Thoracic aorta (tissue), 2 donors: ENCODE measurements at regions not wholly inside any gene's neighbourhood (a gene's known extent, or its start where the extent isn't known, plus 50 kb on each side); places are given as distances from the start of the nearest gene placed in this dataset.

Source experiments
- ATAC-seq: fragments of 150-250 bp; one replicate; pipeline ENCODE4 v1.8.0; 2017; ENCODE audit warnings: low read depth; ENCODE audit not compliant: insufficient number of reproducible peaks, low FRiP score
- DNase-seq: peaks from one replicate; pipeline ENCODE4 v3.0.0-alpha.2; 2020; ENCODE audit warnings: low spot score
- H3K27ac ChIP-seq, 2 donors: fragments of 200-600 bp; sonication (generic); 1 replicate in 1 of 2; 2 replicates in 1 of 2; pipeline ENCODE4 v1.5.1; 2016; ENCODE audit warnings: mild to moderate bottlenecking in 2 of 2, moderate library complexity in 2 of 2
- H3K27me3 ChIP-seq: fragments of 200-600 bp; sonication (generic); replicated peaks from 2 replicates; pipeline ENCODE4 v1.6.0; 2016; ENCODE audit warnings: mild to moderate bottlenecking; ENCODE audit not compliant: insufficient read depth
- H3K36me3 ChIP-seq: fragments of 200-600 bp; sonication (generic); one replicate; pipeline ENCODE4 v1.5.1; 2016
- H3K4me1 ChIP-seq, 2 donors: fragments of 200-600 bp; sonication (generic); 1 replicate in 1 of 2; 2 replicates in 1 of 2; pipeline versions ENCODE4 v1.5.1 to v1.6.0; 2016; ENCODE audit warnings: low read depth in 2 of 2, mild to moderate bottlenecking in 1 of 2; ENCODE audit not compliant: control insufficient read depth in 1 of 2
- H3K4me3 ChIP-seq: fragments of 200-600 bp; sonication (generic); 2 replicates; pipeline ENCODE4 v1.5.1; 2016; ENCODE audit warnings: mild to moderate bottlenecking
- H3K9me3 ChIP-seq: fragments of 200-600 bp; sonication (generic); 2 replicates; pipeline ENCODE4 v1.5.1; 2016
- CTCF ChIP-seq: fragments of 200-600 bp; sonication (generic); IDR thresholded peaks from one replicate; pipeline ENCODE4 v1.5.1; 2019; ENCODE audit warnings: antibody characterized with exemption

GRCh38 chr12:104834607-104835006 is 123.5 kb downstream of the SLC41A2 start:
- Histone ChIP-seq H3K9me3 (no peaks in the 10 kb centered on the region), H3K4me3 (no peak overlapping the region), H3K27me3 (no peaks in the 10 kb centered on the region), H3K4me1 (no peaks in the 10 kb centered on the region), H3K36me3 (no peaks in the 10 kb centered on the region), H3K27ac (no peak overlapping the region)
- TF ChIP-seq CTCF: no peak
- ATAC-seq: no peak
- no peak for DNase-seq

- DNase-seq: no peak
- Histone ChIP-seq H3K4me3 (no peak overlapping the region), H3K9me3 (no peaks in the 10 kb centered on the region), H3K27me3 (no peaks in the 10 kb centered on the region), H3K4me1 (no peaks in the 10 kb centered on the region), H3K27ac (no peak overlapping the region), H3K36me3 (no peaks in the 10 kb centered on the region)
- no peak for ATAC-seq
- no peak for TF ChIP-seq CTCF
Observed at GRCh38 chr12:104833756-104834155, 124.3 kb downstream of the SLC41A2 start.

GRCh38 chr12:104828015-104828414 is 130.1 kb downstream of the SLC41A2 start:
- no peak for ATAC-seq

GRCh38 chr12:104827587-104827986 is 130.5 kb downstream of the SLC41A2 start:
- ATAC-seq: no peak

More at GRCh38 chr12:104828015-104828414, 130.1 kb downstream of the SLC41A2 start:
- Histone ChIP-seq H3K27ac (no peak overlapping the region), H3K9me3 (peaks cover 5% of the 10 kb centered on the region), H3K27me3 (no peaks in the 10 kb centered on the region), H3K36me3 (peaks cover 4% of the 10 kb centered on the region), H3K4me3 (no peak overlapping the region), H3K4me1 (no peaks in the 10 kb centered on the region)
- no peak for TF ChIP-seq CTCF
- no peak for DNase-seq

GRCh38 chr12:104825408-104825807 is 132.7 kb downstream of the SLC41A2 start:
- Histone ChIP-seq H3K4me1 (no peaks in the 10 kb centered on the region), H3K36me3 (peaks cover 8% of the 10 kb centered on the region), H3K9me3 (peaks cover 5% of the 10 kb centered on the region), H3K27ac (no peak overlapping the region), H3K4me3 (no peak overlapping the region), H3K27me3 (no peaks in the 10 kb centered on the region)
- TF ChIP-seq CTCF: no peak
- ATAC-seq (no peak), DNase-seq (no peak)

More at GRCh38 chr12:104827587-104827986, 130.5 kb downstream of the SLC41A2 start:
- no peak for DNase-seq
- TF ChIP-seq CTCF: no peak
- no peak overlapping the region for H3K27ac ChIP-seq
- no peaks in the 10 kb centered on the region for H3K4me1 ChIP-seq
- H3K4me3 ChIP-seq: no peak overlapping the region
- H3K36me3 ChIP-seq: peaks cover 4% of the 10 kb centered on the region
- H3K27me3 ChIP-seq: no peaks in the 10 kb centered on the region
- peaks cover 5% of the 10 kb centered on the region for H3K9me3 ChIP-seq
